ENCODE measurements at regions not wholly inside any gene's neighbourhood (a gene's known extent, or its start where the extent isn't known, plus 50 kb on each side); places are given as distances from the start of the nearest gene placed in this dataset.

DNA sequence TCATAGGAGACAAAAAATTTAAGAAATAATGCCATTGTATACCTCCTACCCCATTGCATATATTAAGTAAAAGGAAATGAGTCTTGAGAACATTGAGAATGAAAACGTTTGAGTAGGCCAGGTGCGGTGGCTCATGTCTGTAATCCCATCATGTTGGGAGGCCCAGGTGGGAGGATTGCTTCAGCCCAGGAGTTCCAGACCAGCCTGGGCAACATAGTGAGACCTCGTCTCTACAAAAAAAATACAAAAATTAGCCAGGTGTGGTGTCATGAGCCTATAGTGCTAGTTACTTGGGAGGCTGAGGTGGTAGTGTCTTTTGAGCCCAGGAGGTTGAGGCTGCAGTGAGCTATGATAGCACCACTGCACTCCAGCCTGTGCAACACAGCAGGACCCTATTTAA lies 107.7 kb upstream of the MGAT5 start:
- no peak overlapping the region for H3K4me3 ChIP-seq
- H3K4me1 ChIP-seq: peaks cover 0 to 18% (median 4%) of the 10 kb centered on the region in 3 donors
- 70 to 75% methylated on average over 2 to 3 of the region's 3 CpGs for WGBS, 2 donors (ENCODE audit: low coverage in 1 of 2)
- H3K27ac ChIP-seq: no peak overlapping the region
- no peaks in the 10 kb centered on the region for H3K27me3 ChIP-seq
- H3K9me3 ChIP-seq: no peaks in the 10 kb centered on the region
- no peak for TF ChIP-seq EP300 (IDR thresholded peaks at IDR 0.05)
- TF ChIP-seq POLR2AphosphoS5 (IDR thresholded peaks at IDR 0.05): no peak
- TF ChIP-seq, protein P1, sequence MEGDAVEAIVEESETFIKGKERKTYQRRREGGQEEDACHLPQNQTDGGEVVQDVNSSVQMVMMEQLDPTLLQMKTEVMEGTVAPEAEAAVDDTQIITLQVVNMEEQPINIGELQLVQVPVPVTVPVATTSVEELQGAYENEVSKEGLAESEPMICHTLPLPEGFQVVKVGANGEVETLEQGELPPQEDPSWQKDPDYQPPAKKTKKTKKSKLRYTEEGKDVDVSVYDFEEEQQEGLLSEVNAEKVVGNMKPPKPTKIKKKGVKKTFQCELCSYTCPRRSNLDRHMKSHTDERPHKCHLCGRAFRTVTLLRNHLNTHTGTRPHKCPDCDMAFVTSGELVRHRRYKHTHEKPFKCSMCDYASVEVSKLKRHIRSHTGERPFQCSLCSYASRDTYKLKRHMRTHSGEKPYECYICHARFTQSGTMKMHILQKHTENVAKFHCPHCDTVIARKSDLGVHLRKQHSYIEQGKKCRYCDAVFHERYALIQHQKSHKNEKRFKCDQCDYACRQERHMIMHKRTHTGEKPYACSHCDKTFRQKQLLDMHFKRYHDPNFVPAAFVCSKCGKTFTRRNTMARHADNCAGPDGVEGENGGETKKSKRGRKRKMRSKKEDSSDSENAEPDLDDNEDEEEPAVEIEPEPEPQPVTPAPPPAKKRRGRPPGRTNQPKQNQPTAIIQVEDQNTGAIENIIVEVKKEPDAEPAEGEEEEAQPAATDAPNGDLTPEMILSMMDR (IDR thresholded peaks at IDR 0.05): no peak
- no peak for TF ChIP-seq POLR2A (IDR thresholded peaks at IDR 0.05)
- ATAC-seq: no peak
- H3K36me3 ChIP-seq: no peaks in the 10 kb centered on the region

DNA sequence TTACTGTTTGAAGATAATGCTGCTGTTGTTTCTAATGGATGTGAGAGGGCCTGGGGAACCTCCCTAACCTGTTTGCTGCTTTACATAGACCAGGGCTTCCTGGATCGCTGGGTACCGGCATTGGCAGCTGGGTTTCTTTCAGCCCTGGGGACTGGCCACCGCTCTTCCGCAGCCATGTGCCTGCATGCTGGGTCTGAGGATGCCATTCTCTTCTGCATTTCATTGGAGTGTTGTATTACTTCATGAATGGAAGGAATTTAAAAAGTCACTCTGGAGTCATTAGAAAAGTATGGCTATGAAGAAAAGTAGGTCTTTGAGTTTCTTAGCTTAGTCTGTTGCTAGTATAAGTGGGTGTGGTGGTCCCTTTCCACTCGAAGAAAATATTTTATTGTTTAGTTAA lies 107.3 kb upstream of the MGAT5 start:
- H3K27ac ChIP-seq: no peak overlapping the region
- no peaks in the 10 kb centered on the region for H3K36me3 ChIP-seq
- H3K4me1 ChIP-seq: peaks cover 0 to 13% (median 4%) of the 10 kb centered on the region in 3 donors
- no peaks in the 10 kb centered on the region for H3K9me3 ChIP-seq
- no peak for ATAC-seq
- H3K4me3 ChIP-seq: no peak overlapping the region
- 61 to 66% methylated on average over 3 to 5 of the region's 5 CpGs for WGBS, 2 donors (ENCODE audit: low coverage in 1 of 2)
- no peaks in the 10 kb centered on the region for H3K27me3 ChIP-seq
- TF ChIP-seq, protein P1 (IDR thresholded peaks at IDR 0.05): no peak
- no peak for TF ChIP-seq POLR2AphosphoS5 (IDR thresholded peaks at IDR 0.05)
- no peak for TF ChIP-seq POLR2A (IDR thresholded peaks at IDR 0.05)
- no peak for TF ChIP-seq EP300 (IDR thresholded peaks at IDR 0.05)

GRCh38 chr2:134148172-134148571 lies 105.7 kb upstream of the MGAT5 start:
- ATAC-seq: no peak
- Histone ChIP-seq H3K4me1 (peaks cover 0 to 11% (median 4%) of the 10 kb centered on the region in 3 donors), H3K9me3 (no peaks in the 10 kb centered on the region), H3K27ac (no peak overlapping the region), H3K36me3 (no peaks in the 10 kb centered on the region), H3K27me3 (no peaks in the 10 kb centered on the region), H3K4me3 (no peak overlapping the region)
- TF ChIP-seq EP300 (IDR thresholded peaks at IDR 0.05) (no peak), POLR2AphosphoS5 (IDR thresholded peaks at IDR 0.05) (no peak), POLR2A (IDR thresholded peaks at IDR 0.05) (no peak)
- TF ChIP-seq, protein P1 (IDR thresholded peaks at IDR 0.05): no peak
- 88 to 100% methylated on average over 2 of the region's 2 CpGs for WGBS, 2 donors (ENCODE audit: low coverage in 1 of 2)

GRCh38 chr2:134148843-134149472 lies 104.9 kb upstream of the MGAT5 start:
- 85 to 100% methylated on average over 1 to 2 of the region's 6 CpGs for WGBS, 2 donors (ENCODE audit: low coverage in 1 of 2)
- H3K9me3 ChIP-seq: no peaks in the 10 kb centered on the region
- H3K27ac ChIP-seq: no peak overlapping the region
- ATAC-seq: no peak
- TF ChIP-seq POLR2A (IDR thresholded peaks at IDR 0.05): no peak
- no peak for TF ChIP-seq POLR2AphosphoS5 (IDR thresholded peaks at IDR 0.05)
- TF ChIP-seq, protein P1 (IDR thresholded peaks at IDR 0.05): no peak
- no peak for TF ChIP-seq EP300 (IDR thresholded peaks at IDR 0.05)
- H3K4me3 ChIP-seq: no peak overlapping the region
- H3K4me1 ChIP-seq: peaks cover 0 to 14% (median 0%) of the 10 kb centered on the region in 3 donors
- H3K27me3 ChIP-seq: no peaks in the 10 kb centered on the region
- H3K36me3 ChIP-seq: no peaks in the 10 kb centered on the region

DNA sequence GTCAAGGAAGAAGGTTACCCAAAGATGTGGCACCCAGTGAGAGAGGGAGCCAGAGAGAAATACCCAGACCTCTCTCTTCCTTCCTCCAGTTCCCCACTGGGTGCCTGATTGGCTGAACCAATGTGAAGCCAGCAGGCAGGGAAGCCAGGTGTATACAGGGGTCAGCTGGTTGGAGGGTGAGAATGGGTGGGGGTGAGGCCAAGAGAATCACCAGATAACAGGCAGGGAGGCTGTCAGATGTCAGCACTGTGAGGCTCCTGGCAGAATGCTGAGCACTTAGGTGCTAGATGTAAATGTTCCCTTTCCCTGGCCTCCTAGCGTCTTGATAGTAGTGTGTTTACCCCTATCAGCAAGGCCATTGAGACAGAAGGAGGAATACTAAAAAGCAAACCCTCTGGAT lies 104.0 kb upstream of the MGAT5 start:
- Histone ChIP-seq H3K4me3 (no peak overlapping the region), H3K9me3 (no peaks in the 10 kb centered on the region), H3K27me3 (no peaks in the 10 kb centered on the region), H3K4me1 (peaks cover 0 to 22% (median 0%) of the 10 kb centered on the region in 3 donors), H3K36me3 (no peaks in the 10 kb centered on the region), H3K27ac (no peak overlapping the region)
- 47% methylated on average over 1 of the region's 1 CpG; no CpG with 5 or more reads in 1 of the 2 donors for WGBS, 2 donors (ENCODE audit: low coverage in 1 of 2)
- ATAC-seq: no peak
- TF ChIP-seq EP300 (IDR thresholded peaks at IDR 0.05): no peak

Measured in gastroesophageal sphincter (tissue), 4 donors.